ENCODE measurements at regions not wholly inside any gene's neighbourhood (a gene's known extent, or its start where the extent isn't known, plus 50 kb on each side); places are given as distances from the start of the nearest gene placed in this dataset.

DNA sequence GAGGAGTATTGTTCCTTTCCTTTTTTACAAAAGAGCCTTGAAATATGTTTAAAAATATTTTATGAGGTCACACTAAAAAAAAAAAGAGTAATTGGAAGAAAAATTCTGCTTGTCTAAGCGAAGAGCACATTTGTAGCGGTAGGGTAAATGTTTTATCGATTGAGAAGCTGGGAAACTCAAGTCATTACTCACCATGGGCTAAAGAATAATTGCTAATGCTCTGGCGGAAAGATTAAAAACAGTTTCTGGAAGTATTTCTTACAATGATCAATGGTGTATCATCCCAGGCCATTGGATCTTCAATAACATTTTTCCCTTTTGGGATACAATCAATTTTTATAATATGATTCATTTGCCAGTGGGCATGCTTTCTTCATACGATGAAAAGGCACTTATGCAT lies 450.0 kb downstream of the RASEF start:
- Mint-ChIP-seq H3K36me3 (ENCODE audit: low read depth) (no peaks in the 10 kb centered on the region), H3K27me3 (ENCODE audit: low read depth) (no peaks in the 10 kb centered on the region), H3K4me1 (ENCODE audit: low read depth) (no peaks in the 10 kb centered on the region), H3K27ac (no peak overlapping the region), H3K4me3 (no peak overlapping the region), H3K9me3 (peaks cover 1% of the 10 kb centered on the region)
- CTCF ChIA-PET = interaction anchor here (0.7 kb wide), 1 partner anchor 962 kb away, joined by 3 read pairs; no protein-coding TSS in a partner anchor
- DNase-seq = no peak
- intact Hi-C loops (cut with micrococcal nuclease) = no loop called here

DNA sequence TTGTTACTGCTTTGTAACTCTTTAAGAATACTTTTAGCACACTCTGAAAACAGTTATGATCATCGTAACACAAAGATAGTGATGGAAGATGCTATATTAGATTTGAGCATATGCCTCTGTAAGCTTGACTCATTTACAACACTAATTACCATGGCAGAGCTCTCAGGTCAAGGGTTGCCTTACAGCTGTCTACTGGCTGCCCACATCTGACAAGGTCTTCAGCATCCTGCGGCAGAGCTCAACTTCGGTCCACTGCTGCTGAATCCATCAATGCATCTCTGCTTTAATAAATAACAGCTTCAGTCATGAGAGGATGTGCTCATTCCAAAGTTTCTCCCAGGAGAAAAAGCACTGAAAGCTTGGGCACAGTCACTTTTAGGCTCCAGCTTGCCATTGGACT lies 449.4 kb downstream of the RASEF start:
- Mint-ChIP-seq H3K4me3 (no peak overlapping the region), H3K9me3 (peaks cover 1% of the 10 kb centered on the region), H3K27me3 (ENCODE audit: low read depth) (no peaks in the 10 kb centered on the region), H3K4me1 (ENCODE audit: low read depth) (no peaks in the 10 kb centered on the region), H3K27ac (no peak overlapping the region), H3K36me3 (ENCODE audit: low read depth) (no peaks in the 10 kb centered on the region)
- DNase-seq = no peak
- CTCF ChIA-PET = no interaction called here
- intact Hi-C loops (cut with micrococcal nuclease) = no loop called here

DNA sequence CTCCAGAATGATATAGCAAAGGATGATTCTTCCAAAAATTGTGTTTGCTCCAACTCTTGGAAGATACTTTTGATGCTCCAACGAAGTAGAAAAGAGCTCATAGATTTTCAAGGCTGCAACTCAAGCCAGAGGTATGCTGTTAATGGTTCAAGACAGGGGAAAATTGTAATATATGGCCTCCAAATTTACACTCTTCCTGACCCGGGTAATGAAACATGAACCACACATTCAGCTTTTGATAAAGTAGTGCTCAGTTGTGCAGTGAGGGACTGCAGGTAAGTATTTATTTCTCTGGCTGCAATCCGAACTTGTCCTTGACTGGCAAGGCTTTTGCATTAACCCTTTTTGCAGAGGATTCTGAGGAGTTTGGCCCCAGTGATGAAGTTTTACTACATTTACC lies 446.4 kb downstream of the RASEF start:
- intact Hi-C loops (cut with micrococcal nuclease) = no loop called here
- CTCF ChIA-PET = no interaction called here
- Mint-ChIP-seq H3K4me1 (ENCODE audit: low read depth) (no peaks in the 10 kb centered on the region), H3K27ac (no peak overlapping the region), H3K27me3 (ENCODE audit: low read depth) (no peaks in the 10 kb centered on the region), H3K4me3 (no peak overlapping the region), H3K36me3 (ENCODE audit: low read depth) (no peaks in the 10 kb centered on the region), H3K9me3 (peaks cover 4% of the 10 kb centered on the region)
- DNase-seq = no peak

DNA sequence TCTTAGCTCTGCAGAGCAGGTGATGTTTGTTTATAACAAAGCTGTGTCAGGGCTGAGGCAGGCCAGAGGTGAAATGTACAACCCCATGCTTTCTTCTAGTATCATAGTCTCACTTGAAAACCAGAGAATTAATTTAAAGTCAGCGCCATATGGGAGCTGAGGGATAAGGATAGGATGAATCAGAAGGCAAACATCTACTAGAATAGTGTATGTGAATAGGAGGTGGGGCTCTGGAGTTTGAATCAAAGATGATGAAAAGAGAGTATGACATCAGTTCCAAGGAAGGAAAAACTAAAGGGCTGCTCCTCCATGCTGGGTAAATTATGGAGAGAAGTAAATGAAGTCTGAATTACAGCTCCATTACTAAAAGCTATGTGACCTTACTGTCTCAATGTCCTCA lies 441.5 kb downstream of the RASEF start:
- H3K36me3 Mint-ChIP-seq (ENCODE audit: low read depth) = no peaks in the 10 kb centered on the region
- no peak for DNase-seq
- H3K9me3 Mint-ChIP-seq = peaks cover 4% of the 10 kb centered on the region
- H3K27me3 Mint-ChIP-seq (ENCODE audit: low read depth) = no peaks in the 10 kb centered on the region
- no peak overlapping the region for H3K4me3 Mint-ChIP-seq
- H3K4me1 Mint-ChIP-seq (ENCODE audit: low read depth) = no peaks in the 10 kb centered on the region
- CTCF ChIA-PET = no interaction called here
- intact Hi-C loops (cut with micrococcal nuclease) = no loop called here
- no peak overlapping the region for H3K27ac Mint-ChIP-seq

DNA sequence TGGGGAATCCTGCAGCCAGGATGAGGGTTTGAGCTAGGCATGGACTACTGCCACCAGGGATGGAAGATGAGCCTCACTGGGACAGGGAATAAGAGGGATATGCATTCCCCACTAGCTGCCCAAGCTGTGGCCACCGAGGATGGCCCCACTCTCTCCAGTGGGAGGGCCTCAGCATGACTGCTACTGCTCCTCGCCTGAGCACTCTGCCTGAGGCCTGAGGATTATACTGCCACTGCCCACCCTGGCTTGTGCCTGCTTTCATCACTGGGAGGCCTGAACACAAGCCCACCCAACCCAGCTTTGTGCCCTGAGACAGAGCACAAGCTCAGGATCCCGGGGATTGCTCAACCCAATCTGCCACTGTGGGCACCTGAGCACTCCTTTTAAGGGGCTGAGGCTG lies 425.6 kb downstream of the RASEF start:
- H3K27ac Mint-ChIP-seq = no peak overlapping the region
- no peak for DNase-seq
- H3K4me3 Mint-ChIP-seq = no peak overlapping the region

DNA sequence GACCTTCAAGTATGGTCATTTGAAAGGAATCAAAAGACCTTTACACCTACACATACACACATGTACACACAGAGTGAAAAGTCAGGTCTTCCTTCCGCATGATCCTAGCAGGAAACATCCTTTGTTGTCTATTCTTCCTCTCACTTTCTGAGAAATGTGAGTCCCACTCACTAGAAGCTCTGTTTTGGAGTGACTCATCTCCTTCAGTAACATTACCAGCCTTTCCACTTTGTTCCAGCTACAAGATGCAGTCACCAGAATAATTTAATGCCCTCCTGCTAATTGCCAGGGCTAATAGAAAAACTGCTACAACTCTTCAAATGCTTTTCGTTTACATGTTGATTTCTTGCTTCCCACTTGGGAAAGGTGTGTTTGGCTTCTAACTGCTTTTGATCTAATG lies 417.3 kb downstream of the RASEF start:
- Mint-ChIP-seq H3K27me3 (ENCODE audit: low read depth) (no peaks in the 10 kb centered on the region), H3K27ac (no peak overlapping the region), H3K4me3 (no peak overlapping the region), H3K4me1 (ENCODE audit: low read depth) (no peaks in the 10 kb centered on the region), H3K36me3 (ENCODE audit: low read depth) (no peaks in the 10 kb centered on the region), H3K9me3 (peaks cover 9% of the 10 kb centered on the region)
- CTCF ChIA-PET = no interaction called here
- DNase-seq = no peak
- intact Hi-C loops (cut with micrococcal nuclease) = no loop called here

More for the DNA sequence above, 425.6 kb downstream of the RASEF start:
- intact Hi-C loops (cut with micrococcal nuclease) = no loop called here
- Mint-ChIP-seq H3K9me3 (peaks cover 21% of the 10 kb centered on the region), H3K27me3 (ENCODE audit: low read depth) (no peaks in the 10 kb centered on the region), H3K4me1 (ENCODE audit: low read depth) (no peaks in the 10 kb centered on the region), H3K36me3 (ENCODE audit: low read depth) (no peaks in the 10 kb centered on the region)
- CTCF ChIA-PET = no interaction called here

DNA sequence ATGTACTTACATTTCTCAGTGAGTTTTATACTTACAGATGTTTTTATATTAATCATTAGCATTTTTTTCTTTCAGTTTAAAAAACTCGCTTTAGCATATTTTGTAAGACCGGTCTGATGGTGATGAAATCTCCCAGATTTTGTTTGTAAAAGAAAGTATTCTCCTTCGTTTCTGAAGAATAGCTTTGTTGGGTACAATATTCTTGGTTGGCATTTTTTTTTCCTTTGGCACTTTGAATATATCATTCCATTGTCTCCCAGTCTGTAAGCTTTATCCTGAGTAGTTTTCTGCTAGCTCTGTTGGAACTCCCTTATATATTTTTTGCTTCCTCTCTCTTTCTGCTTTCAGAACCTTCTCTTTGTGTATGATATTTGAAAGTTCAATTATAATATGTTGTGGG lies 412.6 kb downstream of the RASEF start:
- Mint-ChIP-seq H3K9me3 (peaks cover 14% of the 10 kb centered on the region), H3K4me1 (ENCODE audit: low read depth) (no peaks in the 10 kb centered on the region), H3K27me3 (ENCODE audit: low read depth) (no peaks in the 10 kb centered on the region), H3K27ac (no peak overlapping the region), H3K36me3 (ENCODE audit: low read depth) (no peaks in the 10 kb centered on the region), H3K4me3 (no peak overlapping the region)
- CTCF ChIA-PET = interaction anchor here (0.6 kb wide), 1 partner anchor 228 kb away, joined by 6 read pairs; no protein-coding TSS in a partner anchor
- no peak for DNase-seq
- intact Hi-C loops (cut with micrococcal nuclease) = no loop called here

DNA sequence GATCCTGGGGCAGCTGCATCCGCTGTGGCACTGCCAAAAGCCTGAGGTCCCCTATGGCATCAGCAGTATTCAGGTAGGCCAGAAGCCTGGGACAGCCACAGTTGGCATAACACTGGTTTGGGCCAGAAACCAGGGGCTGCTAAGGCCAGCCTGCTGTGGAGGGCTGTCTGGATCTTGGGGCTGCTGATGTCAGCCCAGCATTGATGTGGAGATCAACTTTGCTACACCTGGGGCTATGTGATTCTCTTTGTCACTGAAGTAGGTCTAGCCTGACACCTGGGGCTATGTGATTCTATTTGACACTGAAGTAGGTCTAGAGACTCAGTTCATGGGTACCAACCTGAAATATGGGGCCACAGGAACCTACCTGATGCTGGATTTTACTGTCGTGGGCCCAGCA lies 411.5 kb downstream of the RASEF start:
- Mint-ChIP-seq H3K4me3 (no peak overlapping the region), H3K27me3 (ENCODE audit: low read depth) (no peaks in the 10 kb centered on the region), H3K9me3 (peaks cover 14% of the 10 kb centered on the region), H3K27ac (no peak overlapping the region), H3K4me1 (ENCODE audit: low read depth) (no peaks in the 10 kb centered on the region), H3K36me3 (ENCODE audit: low read depth) (no peaks in the 10 kb centered on the region)
- CTCF ChIA-PET = no interaction called here
- intact Hi-C loops (cut with micrococcal nuclease) = no loop called here
- DNase-seq = no peak

DNA sequence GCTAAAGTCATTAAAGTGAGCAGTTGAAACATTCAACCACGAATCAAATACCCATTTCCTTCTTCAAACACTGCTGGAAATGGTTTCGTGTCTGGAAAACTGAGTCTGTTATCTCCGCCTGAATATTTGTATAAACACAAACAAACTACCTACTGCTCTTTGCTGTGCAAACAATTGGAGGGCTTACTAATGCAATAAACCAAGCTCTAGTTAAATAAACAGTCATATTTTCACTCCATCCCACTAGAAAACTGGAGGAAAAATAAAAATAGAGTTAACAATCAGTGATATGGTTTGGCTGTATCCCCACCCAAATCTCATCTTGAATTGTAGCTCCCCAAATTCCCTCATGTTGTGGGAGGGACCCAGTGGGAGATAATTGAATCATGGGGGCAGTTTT lies 397.6 kb downstream of the RASEF start:
- no peaks in the 10 kb centered on the region for H3K36me3 Mint-ChIP-seq (ENCODE audit: low read depth)
- CTCF ChIA-PET = no interaction called here
- no peak for DNase-seq
- H3K27ac Mint-ChIP-seq = no peak overlapping the region
- intact Hi-C loops (cut with micrococcal nuclease) = no loop called here
- H3K27me3 Mint-ChIP-seq (ENCODE audit: low read depth) = no peaks in the 10 kb centered on the region
- H3K9me3 Mint-ChIP-seq = no peaks in the 10 kb centered on the region
- no peak overlapping the region for H3K4me3 Mint-ChIP-seq
- no peaks in the 10 kb centered on the region for H3K4me1 Mint-ChIP-seq (ENCODE audit: low read depth)

DNA sequence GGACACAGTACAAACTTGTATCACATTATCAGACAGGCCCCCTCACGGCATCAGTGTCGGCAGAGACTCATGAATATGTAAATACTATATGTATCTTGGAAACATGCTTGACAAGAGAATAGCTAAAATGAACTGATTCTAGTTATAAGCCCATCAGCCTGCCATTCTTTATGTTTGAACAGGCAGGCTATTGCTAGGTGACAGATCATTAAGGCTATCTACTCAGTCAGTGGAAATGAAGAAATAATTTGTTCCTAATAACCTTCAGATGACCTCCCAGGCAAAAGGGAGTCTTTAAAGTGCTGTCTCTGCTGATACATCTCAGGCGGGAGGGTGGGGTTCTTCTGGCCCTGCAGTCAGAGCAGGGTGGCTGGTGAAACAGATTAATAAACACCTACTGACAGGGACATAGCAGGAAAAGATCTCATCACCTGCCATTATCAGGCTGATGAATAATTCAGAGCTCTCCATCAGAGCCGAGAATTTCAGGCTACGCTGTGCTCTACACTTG lies 394.2 kb downstream of the RASEF start:
- Mint-ChIP-seq H3K36me3 (ENCODE audit: low read depth) (no peaks in the 10 kb centered on the region), H3K9me3 (peaks cover 1% of the 10 kb centered on the region), H3K4me1 (ENCODE audit: low read depth) (no peaks in the 10 kb centered on the region), H3K4me3 (no peak overlapping the region), H3K27me3 (ENCODE audit: low read depth) (peaks cover 2% of the 10 kb centered on the region), H3K27ac (no peak overlapping the region)
- DNase-seq = no peak
- intact Hi-C loops (cut with micrococcal nuclease) = no loop called here
- CTCF ChIA-PET = no interaction called here

DNA sequence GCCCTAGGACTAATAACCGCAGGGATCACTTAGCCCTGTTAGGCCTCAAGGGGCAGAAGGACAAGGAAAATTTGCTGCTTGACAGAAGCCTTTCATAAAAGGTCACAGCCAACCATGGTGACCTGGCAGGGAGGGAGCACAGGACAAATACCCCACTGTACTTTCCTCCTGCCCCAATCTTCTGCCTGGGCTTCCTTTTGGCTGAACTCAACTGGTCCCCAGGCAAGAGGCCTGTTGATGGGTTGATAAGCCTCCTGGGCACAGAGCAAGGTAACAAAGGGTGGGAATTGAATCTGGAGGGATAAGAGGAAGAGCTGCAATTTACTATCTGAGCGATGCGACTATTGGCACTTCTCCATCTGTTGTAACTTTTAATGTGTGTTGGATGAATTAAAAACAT lies 392.9 kb downstream of the RASEF start:
- CTCF ChIA-PET = no interaction called here

DNA sequence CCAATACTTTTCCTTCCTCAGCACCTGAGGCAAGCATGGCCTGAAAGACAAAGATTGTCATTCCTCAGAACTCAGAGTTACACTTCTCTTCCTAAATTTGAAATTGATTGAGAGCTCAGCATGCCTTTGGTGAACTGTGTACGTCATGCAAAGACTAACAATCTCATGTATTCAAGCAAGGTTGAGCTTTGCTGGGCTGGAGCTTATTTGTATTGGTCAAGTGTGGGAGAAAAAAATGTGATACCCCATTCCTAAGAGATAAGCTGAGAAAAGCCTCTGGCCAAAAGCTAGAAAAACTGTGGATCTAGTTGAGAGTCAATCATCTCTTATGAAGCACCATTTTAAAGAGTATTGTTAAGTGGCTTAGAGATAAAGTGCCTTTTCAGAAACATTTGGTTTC lies 392.2 kb downstream of the RASEF start:
- intact Hi-C loops (cut with micrococcal nuclease) = no loop called here
- no peak for DNase-seq
- Mint-ChIP-seq H3K27ac (no peak overlapping the region), H3K4me1 (ENCODE audit: low read depth) (no peaks in the 10 kb centered on the region), H3K36me3 (ENCODE audit: low read depth) (no peaks in the 10 kb centered on the region), H3K27me3 (ENCODE audit: low read depth) (peaks cover 2% of the 10 kb centered on the region), H3K4me3 (no peak overlapping the region), H3K9me3 (peaks cover 1% of the 10 kb centered on the region)
- CTCF ChIA-PET = no interaction called here

More for the DNA sequence above, 392.9 kb downstream of the RASEF start:
- Mint-ChIP-seq H3K9me3 (peaks cover 1% of the 10 kb centered on the region), H3K4me3 (no peak overlapping the region), H3K27ac (no peak overlapping the region), H3K27me3 (ENCODE audit: low read depth) (peaks cover 2% of the 10 kb centered on the region), H3K36me3 (ENCODE audit: low read depth) (no peaks in the 10 kb centered on the region), H3K4me1 (ENCODE audit: low read depth) (no peaks in the 10 kb centered on the region)
- intact Hi-C loops (cut with micrococcal nuclease) = no loop called here
- no peak for DNase-seq

DNA sequence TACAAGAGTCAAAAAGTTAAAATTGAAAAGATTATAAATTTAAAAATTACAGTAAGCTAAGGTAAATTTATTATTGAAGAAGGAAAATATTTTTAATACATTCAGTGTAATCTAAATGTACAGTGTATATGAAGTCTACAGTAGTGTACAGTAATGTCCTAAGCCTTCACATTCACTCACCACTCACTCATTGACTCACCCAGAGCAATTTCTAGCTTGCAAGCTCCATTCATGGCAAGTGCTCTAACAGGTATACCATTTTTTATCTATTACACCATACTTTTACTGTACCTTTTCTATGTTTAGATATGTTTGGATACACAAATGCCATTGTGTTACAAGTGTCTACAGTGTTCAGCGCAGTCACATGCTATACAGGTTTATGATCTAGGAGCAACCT lies 389.7 kb downstream of the RASEF start:
- no peaks in the 10 kb centered on the region for H3K4me1 Mint-ChIP-seq (ENCODE audit: low read depth)
- peaks cover 1% of the 10 kb centered on the region for H3K9me3 Mint-ChIP-seq
- no peak overlapping the region for H3K4me3 Mint-ChIP-seq
- peaks cover 2% of the 10 kb centered on the region for H3K27me3 Mint-ChIP-seq (ENCODE audit: low read depth)
- intact Hi-C loops (cut with micrococcal nuclease) = no loop called here
- DNase-seq = no peak
- no peak overlapping the region for H3K27ac Mint-ChIP-seq
- CTCF ChIA-PET = no interaction called here
- no peaks in the 10 kb centered on the region for H3K36me3 Mint-ChIP-seq (ENCODE audit: low read depth)

DNA sequence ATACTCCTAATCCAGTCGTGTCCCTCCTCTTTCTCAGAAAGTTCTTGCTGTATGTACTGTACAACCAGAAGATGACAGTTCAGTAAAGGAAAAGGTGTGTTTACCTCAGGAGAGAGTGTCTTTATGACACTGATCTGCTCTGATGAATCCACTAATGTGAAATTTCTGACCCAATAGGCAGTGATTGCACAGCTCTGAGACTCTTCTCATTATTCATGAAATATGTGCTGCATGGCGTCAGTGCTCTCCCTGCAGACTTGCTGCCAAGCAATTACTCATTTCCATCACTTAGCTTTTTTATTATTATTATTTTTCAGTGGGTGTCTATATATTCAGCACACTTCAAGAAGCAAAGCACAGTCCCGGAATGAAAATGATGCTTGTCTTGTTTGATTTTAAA lies 389.0 kb downstream of the RASEF start:
- H3K36me3 Mint-ChIP-seq (ENCODE audit: low read depth) = no peaks in the 10 kb centered on the region
- intact Hi-C loops (cut with micrococcal nuclease) = no loop called here
- H3K27ac Mint-ChIP-seq = no peak overlapping the region
- peaks cover 2% of the 10 kb centered on the region for H3K27me3 Mint-ChIP-seq (ENCODE audit: low read depth)
- CTCF ChIA-PET = no interaction called here
- DNase-seq = no peak
- no peak overlapping the region for H3K4me3 Mint-ChIP-seq
- H3K4me1 Mint-ChIP-seq (ENCODE audit: low read depth) = no peaks in the 10 kb centered on the region
- H3K9me3 Mint-ChIP-seq = peaks cover 1% of the 10 kb centered on the region
